ENCODE measurements at regions not wholly inside any gene's neighbourhood (a gene's known extent, or its start where the extent isn't known, plus 50 kb on each side); places are given as distances from the start of the nearest gene placed in this dataset.

- Histone ChIP-seq H3K18ac (ENCODE audit: low read length) (no peak overlapping the region), H4K91ac (ENCODE audit: low read depth, low read length, poor library complexity) (no peak overlapping the region), H3K9ac (ENCODE audit: low read depth, low read length, poor library complexity) (no peak overlapping the region), H3K27me3 (ENCODE audit: control insufficient read depth in 3 of 3, insufficient read depth in 3 of 3, low read depth in 1 of 3, low read length in 3 of 3) (no peaks in the 10 kb centered on the region), H2BK12ac (ENCODE audit: low read length) (no peak overlapping the region), H3K4me2 (ENCODE audit: insufficient read depth, low read length, poor library complexity, severe bottlenecking) (no peak overlapping the region), H2AFZ (ENCODE audit: low read length) (no peak overlapping the region), H3K9me3 (replicated peaks in 1 of 2; ENCODE audit: control insufficient read depth in 2 of 2, insufficient read depth in 1 of 2, low read depth in 1 of 2, low read length in 2 of 2) (peaks cover 0 to 2% of the 10 kb centered on the region in 2 donors), H2BK120ac (ENCODE audit: low read depth, low read length) (no peak overlapping the region), H2BK5ac (ENCODE audit: low read length) (no peak overlapping the region), H2AK5ac (ENCODE audit: low read depth, low read length) (no peak overlapping the region), H3K4me3 (ENCODE audit: low read length in 2 of 2) (no peak overlapping the region), H3K4me1 (ENCODE audit: control insufficient read depth in 2 of 2, insufficient read depth in 1 of 2, low read depth in 1 of 2, low read length in 2 of 2) (peaks cover 0 to 5% of the 10 kb centered on the region in 2 donors), H4K8ac (ENCODE audit: low read depth, low read length) (no peak overlapping the region), H3K4ac (ENCODE audit: low read length) (no peak overlapping the region), H3K27ac (replicated peaks; ENCODE audit: low read length) (no peak overlapping the region), H3K14ac (ENCODE audit: low read length) (no peak overlapping the region), H3K36me3 (replicated peaks in 1 of 2; ENCODE audit: control insufficient read depth in 2 of 2, insufficient read depth in 2 of 2, low read length in 2 of 2) (no peaks in the 10 kb centered on the region), H3K23ac (ENCODE audit: low read depth, low read length, poor library complexity) (no peak overlapping the region), H3K79me1 (ENCODE audit: low read depth, low read length) (no peaks in the 10 kb centered on the region), H2BK15ac (ENCODE audit: low read length) (no peak overlapping the region)
- no CpG with 5 or more reads among the region's 4 CpGs for WGBS, 2 donors (ENCODE audit: extremely low coverage in 2 of 2, insufficient read length in 2 of 2, insufficient replicate concordance in 1 of 2)
- no peak for DNase-seq (ENCODE audit: low spot score)
These were observed 224.5 kb downstream of the EN1 start for GRCh38 chr2:118622913-118623312.

GRCh38 chr2:118622108-118622507 lies 225.3 kb downstream of the EN1 start:
- Histone ChIP-seq H3K18ac (ENCODE audit: low read length) (no peak overlapping the region), H2BK15ac (ENCODE audit: low read length) (no peak overlapping the region), H3K23ac (ENCODE audit: low read depth, low read length, poor library complexity) (no peak overlapping the region), H3K27me3 (ENCODE audit: control insufficient read depth in 3 of 3, insufficient read depth in 3 of 3, low read depth in 1 of 3, low read length in 3 of 3) (no peaks in the 10 kb centered on the region), H3K4ac (ENCODE audit: low read length) (no peak overlapping the region), H3K4me3 (ENCODE audit: low read length in 2 of 2) (no peak overlapping the region), H2AK5ac (ENCODE audit: low read depth, low read length) (no peak overlapping the region), H2BK120ac (ENCODE audit: low read depth, low read length) (no peak overlapping the region), H4K91ac (ENCODE audit: low read depth, low read length, poor library complexity) (no peak overlapping the region), H3K79me1 (ENCODE audit: low read depth, low read length) (no peaks in the 10 kb centered on the region), H3K4me1 (ENCODE audit: control insufficient read depth in 2 of 2, insufficient read depth in 1 of 2, low read depth in 1 of 2, low read length in 2 of 2) (peaks cover 0 to 5% of the 10 kb centered on the region in 2 donors), H2BK5ac (ENCODE audit: low read length) (no peak overlapping the region), H2BK12ac (ENCODE audit: low read length) (no peak overlapping the region), H3K36me3 (replicated peaks in 1 of 2; ENCODE audit: control insufficient read depth in 2 of 2, insufficient read depth in 2 of 2, low read length in 2 of 2) (no peaks in the 10 kb centered on the region), H3K9ac (ENCODE audit: low read depth, low read length, poor library complexity) (no peak overlapping the region), H4K8ac (ENCODE audit: low read depth, low read length) (no peak overlapping the region), H3K4me2 (ENCODE audit: insufficient read depth, low read length, poor library complexity, severe bottlenecking) (no peak overlapping the region), H2AFZ (ENCODE audit: low read length) (no peak overlapping the region), H3K9me3 (replicated peaks in 1 of 2; ENCODE audit: control insufficient read depth in 2 of 2, insufficient read depth in 1 of 2, low read depth in 1 of 2, low read length in 2 of 2) (peaks cover 0 to 1% of the 10 kb centered on the region in 2 donors), H3K27ac (replicated peaks; ENCODE audit: low read length) (no peak overlapping the region), H3K14ac (ENCODE audit: low read length) (no peak overlapping the region)
- DNase-seq (ENCODE audit: low spot score), result no peak
- no CpG with 5 or more reads among the region's 3 CpGs for WGBS, 2 donors (ENCODE audit: extremely low coverage in 2 of 2, insufficient read length in 2 of 2, insufficient replicate concordance in 1 of 2)

- Histone ChIP-seq H3K14ac (ENCODE audit: low read length) (no peak overlapping the region), H2BK12ac (ENCODE audit: low read length) (no peak overlapping the region), H3K4me3 (ENCODE audit: low read length in 2 of 2) (no peak overlapping the region), H2BK15ac (ENCODE audit: low read length) (no peak overlapping the region), H3K23ac (ENCODE audit: low read depth, low read length, poor library complexity) (no peak overlapping the region), H2BK5ac (ENCODE audit: low read length) (peak overlapping the region; percentile 13), H3K27me3 (ENCODE audit: control insufficient read depth in 3 of 3, insufficient read depth in 3 of 3, low read depth in 1 of 3, low read length in 3 of 3) (peaks cover 0 to 3% (median 0%) of the 10 kb centered on the region in 3 experiments), H3K9ac (ENCODE audit: low read depth, low read length, poor library complexity) (no peak overlapping the region), H3K36me3 (replicated peaks in 1 of 2; ENCODE audit: control insufficient read depth in 2 of 2, insufficient read depth in 2 of 2, low read length in 2 of 2) (no peaks in the 10 kb centered on the region), H2BK120ac (ENCODE audit: low read depth, low read length) (no peak overlapping the region), H3K79me1 (ENCODE audit: low read depth, low read length) (no peaks in the 10 kb centered on the region), H3K4me1 (ENCODE audit: control insufficient read depth in 2 of 2, insufficient read depth in 1 of 2, low read depth in 1 of 2, low read length in 2 of 2) (peaks cover 0 to 11% of the 10 kb centered on the region in 2 donors), H4K91ac (ENCODE audit: low read depth, low read length, poor library complexity) (no peak overlapping the region), H3K27ac (replicated peaks; ENCODE audit: low read length) (no peak overlapping the region), H3K18ac (ENCODE audit: low read length) (no peak overlapping the region), H3K4me2 (ENCODE audit: insufficient read depth, low read length, poor library complexity, severe bottlenecking) (peak overlapping the region; percentile 35), H2AFZ (ENCODE audit: low read length) (no peak overlapping the region), H3K4ac (ENCODE audit: low read length) (no peak overlapping the region), H2AK5ac (ENCODE audit: low read depth, low read length) (no peak overlapping the region), H4K8ac (ENCODE audit: low read depth, low read length) (no peak overlapping the region), H3K9me3 (replicated peaks in 1 of 2; ENCODE audit: control insufficient read depth in 2 of 2, insufficient read depth in 1 of 2, low read depth in 1 of 2, low read length in 2 of 2) (no peaks in the 10 kb centered on the region)
- DNase-seq (ENCODE audit: low spot score), result peak; percentile 39
- WGBS, 2 donors (ENCODE audit: extremely low coverage in 2 of 2, insufficient read length in 2 of 2, insufficient replicate concordance in 1 of 2), result no CpG with 5 or more reads among the region's 13 CpGs
These were observed 229.2 kb downstream of the EN1 start for GRCh38 chr2:118618279-118618678.

DNA sequence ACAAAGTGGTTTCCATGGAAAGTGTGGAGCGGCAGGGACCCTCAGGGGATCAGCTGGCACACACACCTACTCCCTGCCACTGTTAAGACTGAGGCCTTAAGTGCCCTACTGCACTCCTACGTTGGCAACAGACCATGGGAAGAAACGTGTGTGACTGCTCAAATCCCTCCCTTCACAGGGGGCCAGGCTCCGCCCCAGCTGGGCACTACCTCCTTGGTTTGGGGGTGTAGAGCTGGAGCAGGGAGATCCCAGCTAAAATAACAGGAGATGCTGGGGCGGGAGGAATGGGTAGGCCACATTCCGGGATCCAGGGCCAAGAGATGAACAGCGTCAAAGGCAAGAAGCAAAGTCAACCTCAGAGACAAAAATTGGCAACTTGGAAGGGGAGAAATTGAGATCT lies 231.0 kb downstream of the EN1 start:
- Histone ChIP-seq H2BK12ac (ENCODE audit: low read length) (no peak overlapping the region), H2AFZ (ENCODE audit: low read length) (no peak overlapping the region), H3K4me3 (ENCODE audit: low read length in 2 of 2) (no peak overlapping the region), H2BK15ac (ENCODE audit: low read length) (no peak overlapping the region), H3K27me3 (ENCODE audit: control insufficient read depth in 3 of 3, insufficient read depth in 3 of 3, low read depth in 1 of 3, low read length in 3 of 3) (peaks cover 0 to 3% (median 0%) of the 10 kb centered on the region in 3 experiments), H2BK5ac (ENCODE audit: low read length) (no peak overlapping the region), H2AK5ac (ENCODE audit: low read depth, low read length) (no peak overlapping the region), H3K79me1 (ENCODE audit: low read depth, low read length) (no peaks in the 10 kb centered on the region), H3K18ac (ENCODE audit: low read length) (no peak overlapping the region), H2BK120ac (ENCODE audit: low read depth, low read length) (no peak overlapping the region), H3K27ac (replicated peaks; ENCODE audit: low read length) (no peak overlapping the region), H3K9ac (ENCODE audit: low read depth, low read length, poor library complexity) (no peak overlapping the region), H3K4me1 (ENCODE audit: control insufficient read depth in 2 of 2, insufficient read depth in 1 of 2, low read depth in 1 of 2, low read length in 2 of 2) (peaks cover 0 to 11% of the 10 kb centered on the region in 2 donors), H3K4me2 (ENCODE audit: insufficient read depth, low read length, poor library complexity, severe bottlenecking) (no peak overlapping the region), H3K36me3 (replicated peaks in 1 of 2; ENCODE audit: control insufficient read depth in 2 of 2, insufficient read depth in 2 of 2, low read length in 2 of 2) (no peaks in the 10 kb centered on the region), H3K4ac (ENCODE audit: low read length) (no peak overlapping the region), H3K14ac (ENCODE audit: low read length) (no peak overlapping the region), H3K23ac (ENCODE audit: low read depth, low read length, poor library complexity) (no peak overlapping the region), H3K9me3 (replicated peaks in 1 of 2; ENCODE audit: control insufficient read depth in 2 of 2, insufficient read depth in 1 of 2, low read depth in 1 of 2, low read length in 2 of 2) (no peaks in the 10 kb centered on the region), H4K8ac (ENCODE audit: low read depth, low read length) (no peak overlapping the region), H4K91ac (ENCODE audit: low read depth, low read length, poor library complexity) (no peak overlapping the region)
- DNase-seq (ENCODE audit: low spot score), result no peak
- no CpG with 5 or more reads among the region's 7 CpGs for WGBS, 2 donors (ENCODE audit: extremely low coverage in 2 of 2, insufficient read length in 2 of 2, insufficient replicate concordance in 1 of 2)
